ENCODE measurements at regions not wholly inside any gene's neighbourhood (a gene's known extent, or its start where the extent isn't known, plus 50 kb on each side); places are given as distances from the start of the nearest gene placed in this dataset.

- Mint-ChIP-seq H3K4me3 (no peak overlapping the region), H3K36me3 (ENCODE audit: low read depth) (no peaks in the 10 kb centered on the region), H3K4me1 (ENCODE audit: low read depth) (no peaks in the 10 kb centered on the region), H3K27ac (no peak overlapping the region), H3K27me3 (ENCODE audit: low read depth) (no peaks in the 10 kb centered on the region), H3K9me3 (ENCODE audit: insufficient read depth) (no peaks in the 10 kb centered on the region)
- DNase-seq (no peak), ATAC-seq (no peak)
- CTCF ChIA-PET = no interaction called here
- POLR2A ChIA-PET = no interaction called here
Observed at GRCh38 chr12:115259968-115260747, 576.2 kb upstream of the TBX3 start.

- H3K27me3 Mint-ChIP-seq (ENCODE audit: low read depth) = no peaks in the 10 kb centered on the region
- POLR2A ChIA-PET = no interaction called here
- no peak for ATAC-seq
- no peak for DNase-seq
- no peaks in the 10 kb centered on the region for H3K36me3 Mint-ChIP-seq (ENCODE audit: low read depth)
- CTCF ChIA-PET = no interaction called here
- no peak overlapping the region for H3K27ac Mint-ChIP-seq
- no peak overlapping the region for H3K4me3 Mint-ChIP-seq
- no peaks in the 10 kb centered on the region for H3K4me1 Mint-ChIP-seq (ENCODE audit: low read depth)
- H3K9me3 Mint-ChIP-seq (ENCODE audit: insufficient read depth) = no peaks in the 10 kb centered on the region
Observed at GRCh38 chr12:115257791-115258190, 573.8 kb upstream of the TBX3 start.

- Mint-ChIP-seq H3K27me3 (ENCODE audit: low read depth) (no peaks in the 10 kb centered on the region), H3K4me3 (no peak overlapping the region), H3K9me3 (ENCODE audit: insufficient read depth) (no peaks in the 10 kb centered on the region), H3K36me3 (ENCODE audit: low read depth) (no peaks in the 10 kb centered on the region), H3K4me1 (ENCODE audit: low read depth) (no peaks in the 10 kb centered on the region), H3K27ac (no peak overlapping the region)
- POLR2A ChIA-PET = no interaction called here
- CTCF ChIA-PET = no interaction called here
- DNase-seq = no peak
- no peak for ATAC-seq
Observed at GRCh38 chr12:115255962-115256361, 572.0 kb upstream of the TBX3 start.

- ATAC-seq = no peak
- ChIA-PET POLR2A (no interaction called here), CTCF (no interaction called here)
- Mint-ChIP-seq H3K27ac (no peak overlapping the region), H3K4me3 (no peak overlapping the region), H3K36me3 (ENCODE audit: low read depth) (no peaks in the 10 kb centered on the region), H3K9me3 (ENCODE audit: insufficient read depth) (peaks cover 1% of the 10 kb centered on the region), H3K4me1 (ENCODE audit: low read depth) (no peaks in the 10 kb centered on the region), H3K27me3 (ENCODE audit: low read depth) (no peaks in the 10 kb centered on the region)
- no peak for DNase-seq
Observed at GRCh38 chr12:115255257-115255656, 571.3 kb upstream of the TBX3 start.

GRCh38 chr12:115253049-115253448 is 569.1 kb upstream of the TBX3 start:
- Mint-ChIP-seq H3K36me3 (ENCODE audit: low read depth) (no peaks in the 10 kb centered on the region), H3K9me3 (ENCODE audit: insufficient read depth) (peaks cover 3% of the 10 kb centered on the region), H3K4me3 (no peak overlapping the region), H3K4me1 (ENCODE audit: low read depth) (no peaks in the 10 kb centered on the region), H3K27ac (no peak overlapping the region), H3K27me3 (ENCODE audit: low read depth) (no peaks in the 10 kb centered on the region)
- POLR2A ChIA-PET = no interaction called here
- CTCF ChIA-PET = no interaction called here
- DNase-seq = no peak
- no peak for ATAC-seq

GRCh38 chr12:115251727-115252126 is 567.8 kb upstream of the TBX3 start:
- Mint-ChIP-seq H3K27me3 (ENCODE audit: low read depth) (no peaks in the 10 kb centered on the region), H3K36me3 (ENCODE audit: low read depth) (no peaks in the 10 kb centered on the region), H3K9me3 (ENCODE audit: insufficient read depth) (peaks cover 3% of the 10 kb centered on the region), H3K27ac (no peak overlapping the region), H3K4me3 (no peak overlapping the region), H3K4me1 (ENCODE audit: low read depth) (no peaks in the 10 kb centered on the region)
- DNase-seq (no peak), ATAC-seq (no peak)
- CTCF ChIA-PET = no interaction called here
- POLR2A ChIA-PET = no interaction called here

- Mint-ChIP-seq H3K9me3 (ENCODE audit: insufficient read depth) (peaks cover 3% of the 10 kb centered on the region), H3K27me3 (ENCODE audit: low read depth) (no peaks in the 10 kb centered on the region), H3K27ac (no peak overlapping the region), H3K4me3 (no peak overlapping the region), H3K36me3 (ENCODE audit: low read depth) (no peaks in the 10 kb centered on the region), H3K4me1 (ENCODE audit: low read depth) (no peaks in the 10 kb centered on the region)
- DNase-seq (no peak), ATAC-seq (no peak)
- ChIA-PET POLR2A (no interaction called here), CTCF (no interaction called here)
Observed at GRCh38 chr12:115249671-115250278, 565.8 kb upstream of the TBX3 start.

GRCh38 chr12:115245020-115245419 is 561.0 kb upstream of the TBX3 start:
- no peaks in the 10 kb centered on the region for H3K27me3 Mint-ChIP-seq (ENCODE audit: low read depth)
- ATAC-seq (no peak), DNase-seq (no peak)
- no peaks in the 10 kb centered on the region for H3K36me3 Mint-ChIP-seq (ENCODE audit: low read depth)
- H3K4me1 Mint-ChIP-seq (ENCODE audit: low read depth) = no peaks in the 10 kb centered on the region
- no peak overlapping the region for H3K27ac Mint-ChIP-seq
- POLR2A ChIA-PET = no interaction called here
- no peak overlapping the region for H3K4me3 Mint-ChIP-seq
- CTCF ChIA-PET = no interaction called here
- no peaks in the 10 kb centered on the region for H3K9me3 Mint-ChIP-seq (ENCODE audit: insufficient read depth)

- DNase-seq = no peak
- H3K27ac Mint-ChIP-seq = no peak overlapping the region
- H3K27me3 Mint-ChIP-seq (ENCODE audit: low read depth) = no peaks in the 10 kb centered on the region
- ATAC-seq = no peak
- no peaks in the 10 kb centered on the region for H3K4me1 Mint-ChIP-seq (ENCODE audit: low read depth)
- no peaks in the 10 kb centered on the region for H3K36me3 Mint-ChIP-seq (ENCODE audit: low read depth)
- CTCF ChIA-PET = no interaction called here
- no peaks in the 10 kb centered on the region for H3K9me3 Mint-ChIP-seq (ENCODE audit: insufficient read depth)
- POLR2A ChIA-PET = no interaction called here
- no peak overlapping the region for H3K4me3 Mint-ChIP-seq
Observed at GRCh38 chr12:115243933-115244628, 560.1 kb upstream of the TBX3 start.

- DNase-seq (no peak), ATAC-seq (no peak)
- Mint-ChIP-seq H3K9me3 (ENCODE audit: insufficient read depth) (no peaks in the 10 kb centered on the region), H3K4me3 (no peak overlapping the region), H3K27me3 (ENCODE audit: low read depth) (no peaks in the 10 kb centered on the region), H3K27ac (no peak overlapping the region), H3K36me3 (ENCODE audit: low read depth) (no peaks in the 10 kb centered on the region), H3K4me1 (ENCODE audit: low read depth) (no peaks in the 10 kb centered on the region)
- POLR2A ChIA-PET = no interaction called here
- CTCF ChIA-PET = no interaction called here
Observed at GRCh38 chr12:115240251-115240650, 556.3 kb upstream of the TBX3 start.

- Mint-ChIP-seq H3K27ac (no peak overlapping the region), H3K36me3 (ENCODE audit: low read depth) (no peaks in the 10 kb centered on the region), H3K9me3 (ENCODE audit: insufficient read depth) (no peaks in the 10 kb centered on the region), H3K27me3 (ENCODE audit: low read depth) (no peaks in the 10 kb centered on the region), H3K4me3 (no peak overlapping the region), H3K4me1 (ENCODE audit: low read depth) (no peaks in the 10 kb centered on the region)
- ChIA-PET CTCF (no interaction called here), POLR2A (no interaction called here)
- DNase-seq (no peak), ATAC-seq (no peak)
Observed at GRCh38 chr12:115235880-115236279, 551.9 kb upstream of the TBX3 start.

GRCh38 chr12:115233891-115234543 is 550.0 kb upstream of the TBX3 start:
- no peak overlapping the region for H3K4me3 Mint-ChIP-seq
- ChIA-PET POLR2A (no interaction called here), CTCF (no interaction called here)
- H3K36me3 Mint-ChIP-seq (ENCODE audit: low read depth) = no peaks in the 10 kb centered on the region
- DNase-seq (no peak), ATAC-seq (no peak)
- H3K27me3 Mint-ChIP-seq (ENCODE audit: low read depth) = no peaks in the 10 kb centered on the region
- no peaks in the 10 kb centered on the region for H3K9me3 Mint-ChIP-seq (ENCODE audit: insufficient read depth)
- no peaks in the 10 kb centered on the region for H3K4me1 Mint-ChIP-seq (ENCODE audit: low read depth)
- no peak overlapping the region for H3K27ac Mint-ChIP-seq
